ENCODE measurements at regions not wholly inside any gene's neighbourhood (a gene's known extent, or its start where the extent isn't known, plus 50 kb on each side); places are given as distances from the start of the nearest gene placed in this dataset.

- TF ChIP-seq CTCF (conservative IDR thresholded peaks at IDR 0.05; ENCODE audit: low read depth, low read length) (no peak), EZH2 (IDR thresholded peaks at IDR 0.05; ENCODE audit: borderline replicate concordance, low read depth, low read length, poor library complexity, severe bottlenecking) (no peak)
These were observed 161.0 kb upstream of the RMST start for GRCh38 chr12:97301576-97301975.

Data from A673 (cell line).